ENCODE measurements at regions not wholly inside any gene's neighbourhood (a gene's known extent, or its start where the extent isn't known, plus 50 kb on each side); places are given as distances from the start of the nearest gene placed in this dataset.

GRCh38 chr17:77449373-77449907 lies 308.7 kb downstream of the SEC14L1 start:
- TF ChIP-seq CTCF (IDR thresholded peaks at IDR 0.05; ENCODE audit: insufficient read depth, low read length, poor library complexity, severe bottlenecking) = no peak
- peaks cover 70% of the 10 kb centered on the region for H3F3A ChIP-seq (ENCODE audit: insufficient read depth)
- H3K36me3 ChIP-seq (ENCODE audit: low read length) = no peaks in the 10 kb centered on the region
- no peaks in the 10 kb centered on the region for H3K9me3 ChIP-seq (ENCODE audit: insufficient read depth, low read length)
- peak overlapping the region; percentile 98 for H3K9ac ChIP-seq (ENCODE audit: low read length)
- H3K9me2 ChIP-seq (replicated peaks; ENCODE audit: insufficient read depth, low read length) = no peaks in the 10 kb centered on the region
- H3K4me2 ChIP-seq (ENCODE audit: low read depth, low read length, poor library complexity, severe bottlenecking) = peak overlapping the region; percentile 99
- no peak overlapping the region for H2AFZ ChIP-seq (ENCODE audit: low read depth, low read length, severe bottlenecking)
- H3K4me3 ChIP-seq (ENCODE audit: insufficient read depth, low read length, poor library complexity, severe bottlenecking) = peak overlapping the region; percentile 67
- peaks cover 57% of the 10 kb centered on the region for H3K79me2 ChIP-seq (ENCODE audit: insufficient read depth, low read length)
- H4K20me1 ChIP-seq (ENCODE audit: low read depth, low read length) = no peaks in the 10 kb centered on the region
- peak overlapping the region; percentile 100 for H3K27ac ChIP-seq (ENCODE audit: low read depth, low read length)
- no peaks in the 10 kb centered on the region for H3K27me3 ChIP-seq (ENCODE audit: low read length)

- Histone ChIP-seq H3K4me3 (ENCODE audit: insufficient read depth, low read length, poor library complexity, severe bottlenecking) (peak overlapping the region; percentile 67), H3K79me2 (ENCODE audit: insufficient read depth, low read length) (peaks cover 64% of the 10 kb centered on the region), H3K27ac (ENCODE audit: low read depth, low read length) (peak overlapping the region; percentile 100), H3K9me3 (ENCODE audit: insufficient read depth, low read length) (no peaks in the 10 kb centered on the region), H3K36me3 (ENCODE audit: low read length) (no peaks in the 10 kb centered on the region), H4K20me1 (ENCODE audit: low read depth, low read length) (no peaks in the 10 kb centered on the region), H3F3A (ENCODE audit: insufficient read depth) (peaks cover 69% of the 10 kb centered on the region), H3K4me2 (ENCODE audit: low read depth, low read length, poor library complexity, severe bottlenecking) (peak overlapping the region; percentile 99), H3K9ac (ENCODE audit: low read length) (peak overlapping the region; percentile 98), H3K27me3 (ENCODE audit: low read length) (no peaks in the 10 kb centered on the region), H2AFZ (ENCODE audit: low read depth, low read length, severe bottlenecking) (no peak overlapping the region), H3K9me2 (replicated peaks; ENCODE audit: insufficient read depth, low read length) (no peaks in the 10 kb centered on the region)
- TF ChIP-seq EZH2phosphoT487 (conservative IDR thresholded peaks at IDR 0.05; ENCODE audit: low read length) = no peak
- no peak for TF ChIP-seq CTCF (IDR thresholded peaks at IDR 0.05; ENCODE audit: insufficient read depth, low read length, poor library complexity, severe bottlenecking)
Measured at GRCh38 chr17:77449908-77450741, 309.4 kb downstream of the SEC14L1 start.

GRCh38 chr17:77450742-77451244 lies 310.0 kb downstream of the SEC14L1 start:
- no peaks in the 10 kb centered on the region for H3K9me2 ChIP-seq (replicated peaks; ENCODE audit: insufficient read depth, low read length)
- H3K27ac ChIP-seq (ENCODE audit: low read depth, low read length) = peak overlapping the region; percentile 100
- peaks cover 70% of the 10 kb centered on the region for H3K79me2 ChIP-seq (ENCODE audit: insufficient read depth, low read length)
- H3K4me3 ChIP-seq (ENCODE audit: insufficient read depth, low read length, poor library complexity, severe bottlenecking) = peak overlapping the region; percentile 67
- H3K27me3 ChIP-seq (ENCODE audit: low read length) = no peaks in the 10 kb centered on the region
- H2AFZ ChIP-seq (ENCODE audit: low read depth, low read length, severe bottlenecking) = no peak overlapping the region
- peak overlapping the region; percentile 98 for H3K9ac ChIP-seq (ENCODE audit: low read length)
- peaks cover 70% of the 10 kb centered on the region for H3F3A ChIP-seq (ENCODE audit: insufficient read depth)
- H3K36me3 ChIP-seq (ENCODE audit: low read length) = no peaks in the 10 kb centered on the region
- no peak for TF ChIP-seq CTCF (IDR thresholded peaks at IDR 0.05; ENCODE audit: insufficient read depth, low read length, poor library complexity, severe bottlenecking)
- no peak for TF ChIP-seq EZH2phosphoT487 (conservative IDR thresholded peaks at IDR 0.05; ENCODE audit: low read length)
- H3K4me2 ChIP-seq (ENCODE audit: low read depth, low read length, poor library complexity, severe bottlenecking) = peak overlapping the region; percentile 99
- no peaks in the 10 kb centered on the region for H4K20me1 ChIP-seq (ENCODE audit: low read depth, low read length)
- no peaks in the 10 kb centered on the region for H3K9me3 ChIP-seq (ENCODE audit: insufficient read depth, low read length)
